Nephron progenitor cell (in vitro differentiated cells): ENCODE measurements at regions not wholly inside any gene's neighbourhood (a gene's known extent, or its start where the extent isn't known, plus 50 kb on each side); places are given as distances from the start of the nearest gene placed in this dataset.
"Not testable (repeated sequence)": the region's sequence is repeated elsewhere in the genome, so short reads cannot be mapped to it uniquely, and the experiment has no call there.

Experiments
- DNase-seq: peaks from one replicate; pipeline ENCODE4 v3.0.0; 2021
- H3K27ac Mint-ChIP-seq: 2 replicates; pipeline ENCODE4 v1.8.0; 2021; ENCODE audit warnings: mild to moderate bottlenecking, moderate library complexity, mixed read lengths
- H3K27me3 Mint-ChIP-seq: 2 replicates; pipeline ENCODE4 v1.8.0; 2021; ENCODE audit warnings: mild to moderate bottlenecking, low read depth, mixed read lengths; ENCODE audit not compliant: poor library complexity
- H3K36me3 Mint-ChIP-seq: 2 replicates; pipeline ENCODE4 v1.8.0; 2021; ENCODE audit warnings: low read depth, mixed read lengths
- H3K4me1 Mint-ChIP-seq: 2 replicates; pipeline ENCODE4 v1.8.0; 2021; ENCODE audit warnings: mixed read lengths
- H3K4me3 Mint-ChIP-seq: 2 replicates; pipeline ENCODE4 v1.8.0; 2021; ENCODE audit warnings: mild to moderate bottlenecking, moderate library complexity, mixed read lengths
- H3K9me3 Mint-ChIP-seq: 2 replicates; pipeline ENCODE4 v1.8.0; 2021; ENCODE audit warnings: mild to moderate bottlenecking, moderate library complexity, mixed read lengths
- TF ChIP-seq, protein P1 (sequence below): fragments of 200-600 bp; sonication (generic); IDR thresholded peaks from 2 replicates; pipeline ENCODE4 v1.5.0; 2021; ENCODE audit warnings: antibody characterized with exemption

GRCh38 chrX:65841263-65841662 is 173.8 kb downstream of the MSN start:
- H3K36me3 Mint-ChIP-seq, result no peaks in the 10 kb centered on the region
- H3K9me3 Mint-ChIP-seq, result peaks cover 56% of the 10 kb centered on the region
- TF ChIP-seq, protein P1, sequence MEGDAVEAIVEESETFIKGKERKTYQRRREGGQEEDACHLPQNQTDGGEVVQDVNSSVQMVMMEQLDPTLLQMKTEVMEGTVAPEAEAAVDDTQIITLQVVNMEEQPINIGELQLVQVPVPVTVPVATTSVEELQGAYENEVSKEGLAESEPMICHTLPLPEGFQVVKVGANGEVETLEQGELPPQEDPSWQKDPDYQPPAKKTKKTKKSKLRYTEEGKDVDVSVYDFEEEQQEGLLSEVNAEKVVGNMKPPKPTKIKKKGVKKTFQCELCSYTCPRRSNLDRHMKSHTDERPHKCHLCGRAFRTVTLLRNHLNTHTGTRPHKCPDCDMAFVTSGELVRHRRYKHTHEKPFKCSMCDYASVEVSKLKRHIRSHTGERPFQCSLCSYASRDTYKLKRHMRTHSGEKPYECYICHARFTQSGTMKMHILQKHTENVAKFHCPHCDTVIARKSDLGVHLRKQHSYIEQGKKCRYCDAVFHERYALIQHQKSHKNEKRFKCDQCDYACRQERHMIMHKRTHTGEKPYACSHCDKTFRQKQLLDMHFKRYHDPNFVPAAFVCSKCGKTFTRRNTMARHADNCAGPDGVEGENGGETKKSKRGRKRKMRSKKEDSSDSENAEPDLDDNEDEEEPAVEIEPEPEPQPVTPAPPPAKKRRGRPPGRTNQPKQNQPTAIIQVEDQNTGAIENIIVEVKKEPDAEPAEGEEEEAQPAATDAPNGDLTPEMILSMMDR, result no peak
- no peak overlapping the region for H3K4me3 Mint-ChIP-seq
- H3K27ac Mint-ChIP-seq, result no peak overlapping the region
- H3K27me3 Mint-ChIP-seq, result no peaks in the 10 kb centered on the region
- H3K4me1 Mint-ChIP-seq, result peaks cover 4% of the 10 kb centered on the region
- DNase-seq, result no peak

GRCh38 chrX:65838674-65839073 is 171.2 kb downstream of the MSN start:
- TF ChIP-seq, protein P1, result no peak
- Mint-ChIP-seq H3K27ac (no peak overlapping the region), H3K4me1 (peaks cover 4% of the 10 kb centered on the region), H3K4me3 (no peak overlapping the region), H3K9me3 (peaks cover 56% of the 10 kb centered on the region), H3K27me3 (no peaks in the 10 kb centered on the region), H3K36me3 (no peaks in the 10 kb centered on the region)
- DNase-seq, result no peak

GRCh38 chrX:65837875-65838549 is 170.6 kb downstream of the MSN start:
- TF ChIP-seq, protein P1, result no peak
- no peaks in the 10 kb centered on the region for H3K36me3 Mint-ChIP-seq
- H3K4me3 Mint-ChIP-seq, result no peak overlapping the region
- peaks cover 4% of the 10 kb centered on the region for H3K4me1 Mint-ChIP-seq
- H3K9me3 Mint-ChIP-seq, result peaks cover 51% of the 10 kb centered on the region
- no peaks in the 10 kb centered on the region for H3K27me3 Mint-ChIP-seq
- DNase-seq, result no peak
- H3K27ac Mint-ChIP-seq, result no peak overlapping the region

DNA sequence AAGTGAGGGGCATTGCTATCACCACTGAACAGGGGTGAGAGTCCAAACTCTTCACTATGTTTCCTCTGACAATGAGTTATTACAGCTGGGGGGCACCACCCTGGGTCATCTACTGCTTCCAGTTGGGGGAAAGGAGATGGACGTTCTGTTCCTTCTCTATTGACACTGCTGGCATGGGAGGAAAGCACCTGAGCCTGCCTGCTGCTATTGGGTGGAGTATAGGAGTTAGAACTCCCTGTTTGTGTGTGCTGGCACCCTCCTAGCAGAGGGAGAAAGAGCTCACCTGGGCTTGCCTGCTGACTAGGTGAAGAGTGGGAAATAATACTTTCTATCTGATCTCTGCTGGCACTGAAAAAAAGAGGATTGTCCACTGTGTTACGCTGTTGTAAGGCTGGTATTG is 163.8 kb downstream of the MSN start:
- DNase-seq, result no peak

DNA sequence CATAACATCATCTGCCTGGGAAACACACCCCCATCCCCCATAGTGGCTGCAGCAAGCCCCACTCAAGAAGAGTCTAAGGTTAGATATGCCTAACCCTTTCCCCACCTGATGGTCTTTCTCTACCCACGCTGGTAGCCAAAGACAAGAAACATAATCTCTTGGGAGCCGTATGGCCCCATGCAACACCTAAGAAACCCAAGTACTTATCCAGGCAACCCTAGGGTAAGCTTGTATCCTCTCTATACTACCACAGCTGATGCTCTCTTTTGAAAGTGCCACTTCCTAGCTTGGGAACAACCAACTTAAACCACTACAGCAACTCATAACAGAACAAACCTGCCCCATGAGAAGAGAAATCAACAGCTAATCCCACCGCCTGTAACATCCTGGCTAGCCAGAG is 161.1 kb downstream of the MSN start:
- H3K27me3 Mint-ChIP-seq, result no peaks in the 10 kb centered on the region
- peaks cover 15% of the 10 kb centered on the region for H3K4me1 Mint-ChIP-seq
- H3K36me3 Mint-ChIP-seq, result no peaks in the 10 kb centered on the region
- peak overlapping the region; percentile 40 for H3K27ac Mint-ChIP-seq
- peaks cover 51% of the 10 kb centered on the region for H3K9me3 Mint-ChIP-seq
- no peak for DNase-seq
- H3K4me3 Mint-ChIP-seq, result no peak overlapping the region
- TF ChIP-seq, protein P1, result no peak

More for the DNA sequence above, 163.8 kb downstream of the MSN start:
- H3K27me3 Mint-ChIP-seq, result no peaks in the 10 kb centered on the region
- H3K4me1 Mint-ChIP-seq, result peaks cover 15% of the 10 kb centered on the region
- H3K4me3 Mint-ChIP-seq, result no peak overlapping the region
- H3K36me3 Mint-ChIP-seq, result no peaks in the 10 kb centered on the region
- peaks cover 43% of the 10 kb centered on the region for H3K9me3 Mint-ChIP-seq
- TF ChIP-seq, protein P1, result no peak
- H3K27ac Mint-ChIP-seq, result no peak overlapping the region

- H3K27ac Mint-ChIP-seq, H3K36me3 Mint-ChIP-seq, DNase-seq, H3K27me3 Mint-ChIP-seq, H3K4me3 Mint-ChIP-seq: not testable (repeated sequence)
- peaks cover 15% of the 10 kb centered on the region for H3K4me1 Mint-ChIP-seq
- H3K9me3 Mint-ChIP-seq, result peaks cover 54% of the 10 kb centered on the region
Measured at GRCh38 chrX:65825226-65825625, 157.8 kb downstream of the MSN start.
